ENCODE measurements at regions not wholly inside any gene's neighbourhood (a gene's known extent, or its start where the extent isn't known, plus 50 kb on each side); places are given as distances from the start of the nearest gene placed in this dataset.
"Not testable (repeated sequence)": the region's sequence is repeated elsewhere in the genome, so short reads cannot be mapped to it uniquely, and the experiment has no call there.

DNA sequence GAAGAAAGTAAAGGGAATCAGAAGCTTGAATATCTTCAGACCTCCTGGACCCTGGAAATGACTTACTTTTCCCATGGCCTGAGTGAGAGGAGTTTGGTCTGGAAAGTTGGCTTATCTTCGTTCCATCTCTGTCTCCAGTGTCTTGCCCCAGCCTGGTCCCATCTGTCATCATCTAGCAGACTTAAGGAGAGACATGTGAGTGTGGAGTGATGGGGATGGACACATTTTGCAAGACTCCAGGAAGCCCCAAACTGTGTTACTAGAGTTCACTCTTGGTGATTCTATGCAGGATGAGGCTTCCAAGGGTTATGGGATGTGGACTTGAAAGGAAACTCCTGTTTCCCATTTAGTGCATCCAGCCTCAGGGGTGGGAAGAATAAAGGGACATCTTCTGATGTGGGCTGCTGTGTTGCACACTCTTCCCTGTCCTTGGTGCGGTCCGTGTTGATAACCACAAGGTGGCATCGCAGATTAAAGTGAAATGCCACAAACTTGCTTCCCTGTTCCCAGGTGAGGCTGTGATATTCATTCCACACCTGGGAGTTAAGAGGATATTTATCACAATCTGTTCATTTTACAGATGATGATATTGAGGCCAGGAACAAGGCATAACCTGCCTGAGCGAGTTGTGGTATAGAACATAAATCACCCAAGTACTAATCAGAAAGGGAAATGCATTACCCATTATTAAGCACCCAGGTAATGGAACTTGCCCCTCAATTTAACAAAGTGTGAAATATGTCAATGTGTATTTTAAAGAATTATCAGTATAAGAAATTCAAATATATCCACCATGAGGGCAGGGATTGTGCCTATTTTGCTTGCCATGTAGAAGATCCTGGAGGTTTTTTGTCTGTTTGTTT lies 269.9 kb upstream of the PAPPA start:
- ATAC-seq (ENCODE audit: low FRiP score in 2 of 2) = peak; percentile 53 to 66
- no peaks in the 10 kb centered on the region for H3K9me3 ChIP-seq
- H3K4me1 ChIP-seq = no peaks in the 10 kb centered on the region
- DNase-seq = peak in 1 of 2 donors; percentile 39
- H3K4me3 ChIP-seq = no peak overlapping the region
- TF ChIP-seq POLR2AphosphoS5 (IDR thresholded peaks at IDR 0.05) (peak in 1 of 2 donors; percentile 67), EP300 (IDR thresholded peaks at IDR 0.05) (no peak), POLR2A (IDR thresholded peaks at IDR 0.05) (no peak)
- TF ChIP-seq, protein P1, sequence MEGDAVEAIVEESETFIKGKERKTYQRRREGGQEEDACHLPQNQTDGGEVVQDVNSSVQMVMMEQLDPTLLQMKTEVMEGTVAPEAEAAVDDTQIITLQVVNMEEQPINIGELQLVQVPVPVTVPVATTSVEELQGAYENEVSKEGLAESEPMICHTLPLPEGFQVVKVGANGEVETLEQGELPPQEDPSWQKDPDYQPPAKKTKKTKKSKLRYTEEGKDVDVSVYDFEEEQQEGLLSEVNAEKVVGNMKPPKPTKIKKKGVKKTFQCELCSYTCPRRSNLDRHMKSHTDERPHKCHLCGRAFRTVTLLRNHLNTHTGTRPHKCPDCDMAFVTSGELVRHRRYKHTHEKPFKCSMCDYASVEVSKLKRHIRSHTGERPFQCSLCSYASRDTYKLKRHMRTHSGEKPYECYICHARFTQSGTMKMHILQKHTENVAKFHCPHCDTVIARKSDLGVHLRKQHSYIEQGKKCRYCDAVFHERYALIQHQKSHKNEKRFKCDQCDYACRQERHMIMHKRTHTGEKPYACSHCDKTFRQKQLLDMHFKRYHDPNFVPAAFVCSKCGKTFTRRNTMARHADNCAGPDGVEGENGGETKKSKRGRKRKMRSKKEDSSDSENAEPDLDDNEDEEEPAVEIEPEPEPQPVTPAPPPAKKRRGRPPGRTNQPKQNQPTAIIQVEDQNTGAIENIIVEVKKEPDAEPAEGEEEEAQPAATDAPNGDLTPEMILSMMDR (IDR thresholded peaks at IDR 0.05) = peak in 4 of 6 experiments; percentile 30 to 50 (median 47)
- no peaks in the 10 kb centered on the region for H3K27me3 ChIP-seq
- H3K36me3 ChIP-seq = no peaks in the 10 kb centered on the region
- no peak overlapping the region for H3K27ac ChIP-seq
- 24 to 29% methylated on average over 5 of the region's 5 CpGs for WGBS, 2 donors

- no peak for ATAC-seq (ENCODE audit: low FRiP score in 2 of 2)
- no peak for DNase-seq
- Histone ChIP-seq H3K4me1 (no peaks in the 10 kb centered on the region), H3K27ac (no peak overlapping the region), H3K9me3 (no peaks in the 10 kb centered on the region), H3K4me3 (no peak overlapping the region), H3K36me3 (no peaks in the 10 kb centered on the region), H3K27me3 (no peaks in the 10 kb centered on the region)
- TF ChIP-seq, protein P1 (IDR thresholded peaks at IDR 0.05) = no peak
- TF ChIP-seq EP300 (IDR thresholded peaks at IDR 0.05) = no peak
- no peak for TF ChIP-seq POLR2A (IDR thresholded peaks at IDR 0.05)
- TF ChIP-seq POLR2AphosphoS5 (IDR thresholded peaks at IDR 0.05) = no peak
- WGBS, 2 donors = 54 to 64% methylated on average over 2 of the region's 2 CpGs
Observed at GRCh38 chr9:115884846-115885245, 268.7 kb upstream of the PAPPA start.

- Histone ChIP-seq H3K9me3 (no peaks in the 10 kb centered on the region), H3K27me3 (no peaks in the 10 kb centered on the region), H3K4me3 (no peak overlapping the region), H3K27ac (no peak overlapping the region), H3K4me1 (no peaks in the 10 kb centered on the region), H3K36me3 (no peaks in the 10 kb centered on the region)
- WGBS, 2 donors = 74 to 77% methylated on average over 5 of the region's 5 CpGs
- DNase-seq (no peak), ATAC-seq (ENCODE audit: low FRiP score in 2 of 2) (no peak)
- TF ChIP-seq POLR2A (IDR thresholded peaks at IDR 0.05) = no peak
- TF ChIP-seq, protein P1 (IDR thresholded peaks at IDR 0.05) = no peak
- TF ChIP-seq EP300 (IDR thresholded peaks at IDR 0.05) = no peak
- TF ChIP-seq POLR2AphosphoS5 (IDR thresholded peaks at IDR 0.05) = no peak
Observed at GRCh38 chr9:115888131-115888530, 265.5 kb upstream of the PAPPA start.

GRCh38 chr9:115891929-115892328 lies 261.7 kb upstream of the PAPPA start:
- no peaks in the 10 kb centered on the region for H3K27me3 ChIP-seq
- no peak for TF ChIP-seq EP300 (IDR thresholded peaks at IDR 0.05)
- TF ChIP-seq, protein P1 (IDR thresholded peaks at IDR 0.05) = no peak
- no peak for TF ChIP-seq POLR2A (IDR thresholded peaks at IDR 0.05)
- no peak for TF ChIP-seq POLR2AphosphoS5 (IDR thresholded peaks at IDR 0.05)

GRCh38 chr9:115898478-115898877 lies 255.1 kb upstream of the PAPPA start:
- WGBS, 2 donors = 61 to 64% methylated on average over 2 of the region's 2 CpGs
- not testable (repeated sequence) for H3K9me3 ChIP-seq; H3K27ac ChIP-seq; H3K36me3 ChIP-seq; DNase-seq; H3K4me3 ChIP-seq; H3K4me1 ChIP-seq; H3K27me3 ChIP-seq; ATAC-seq (ENCODE audit: low FRiP score in 2 of 2)

More at GRCh38 chr9:115891929-115892328, 261.7 kb upstream of the PAPPA start:
- no peaks in the 10 kb centered on the region for H3K9me3 ChIP-seq
- no peaks in the 10 kb centered on the region for H3K36me3 ChIP-seq
- no peak for DNase-seq
- no peak for ATAC-seq (ENCODE audit: low FRiP score in 2 of 2)
- 24 to 39% methylated on average over 2 of the region's 2 CpGs for WGBS, 2 donors
- H3K4me3 ChIP-seq = no peak overlapping the region
- H3K4me1 ChIP-seq = no peaks in the 10 kb centered on the region
- H3K27ac ChIP-seq = no peak overlapping the region

Data from upper lobe of left lung (tissue), 6 donors.